HEK293 (cell line): ENCODE measurements at regions not wholly inside any gene's neighbourhood (a gene's known extent, or its start where the extent isn't known, plus 50 kb on each side); places are given as distances from the start of the nearest gene placed in this dataset.

Experiments used
- CTCF ChIA-PET: fragments of 350-600 bp; formaldehyde crosslinking; extraction: SDS; loops from one replicate; lab custom pipeline; 2021; ENCODE audit warnings: antibody characterized with exemption; lab: Yijun Ruan, JAX
- POLR2A ChIA-PET: fragments of 300-600 bp; formaldehyde crosslinking; extraction: SDS; loops from one replicate; lab custom pipeline; 2020; ENCODE audit warnings: antibody characterized with exemption, inconsistent platforms; lab: Yijun Ruan, JAX
- H3K27ac ChIP-seq: fragments of 200-500 bp; sonication (Bioruptor generic); 2 replicates; pipeline ENCODE4 v1.5.1; 2014; ENCODE audit warnings: low read depth, low read length, control low read depth, inconsistent platforms; ENCODE audit errors: extremely low read depth
- H3K36me3 ChIP-seq, 2 experiments: fragments of 200-500 bp in 1 of 2; sonication (Bioruptor generic) in 1 of 2; 1 replicate in 1 of 2; 2 replicates in 1 of 2; pipeline ENCODE4 v1.5.1; 2014 to 2017; ENCODE audit warnings: inconsistent platforms in 2 of 2, low read length in 2 of 2; ENCODE audit not compliant: control insufficient read depth in 2 of 2, insufficient read depth in 1 of 2
- H3K4me1 ChIP-seq: fragments of 200-500 bp; sonication (Bioruptor generic); 2 replicates; pipeline ENCODE4 v1.5.1; 2014; ENCODE audit warnings: mild to moderate bottlenecking, low read length, inconsistent platforms; ENCODE audit not compliant: control insufficient read depth, insufficient read depth
- H3K4me3 ChIP-seq: 2 replicates; pipeline ENCODE4 v1.5.1; 2011; ENCODE audit warnings: low read depth, mild to moderate bottlenecking, control low read depth, low read length, moderate library complexity
- H3K9me3 ChIP-seq: fragments of 200-500 bp; sonication (Bioruptor generic); 2 replicates; pipeline ENCODE4 v1.5.1; 2014; ENCODE audit warnings: low read depth, low read length, inconsistent platforms; ENCODE audit not compliant: control insufficient read depth, insufficient read depth
- BCL11B ChIP-seq: fragments of 450-650 bp; formaldehyde crosslinking; IDR thresholded peaks from 2 replicates; pipeline ENCODE4 v1.5.1; 2016; ENCODE audit warnings: low read depth, missing biosample characterization, missing genetic modification characterization
- EGR2 ChIP-seq: fragments of 450-650 bp; formaldehyde crosslinking; IDR thresholded peaks from 2 replicates; pipeline ENCODE4 v1.5.1; 2016; ENCODE audit warnings: low read depth, missing biosample characterization, missing genetic modification characterization
- FEZF1 ChIP-seq: fragments of 450-650 bp; formaldehyde crosslinking; IDR thresholded peaks from 2 replicates; pipeline ENCODE4 v1.5.1; 2016; ENCODE audit warnings: missing biosample characterization, missing genetic modification characterization
- GLIS1 ChIP-seq: fragments of 450-650 bp; formaldehyde crosslinking; IDR thresholded peaks from 2 replicates; pipeline ENCODE4 v1.5.1; 2016; ENCODE audit warnings: missing biosample characterization, missing genetic modification characterization
- KLF7 ChIP-seq: fragments of 450-650 bp; formaldehyde crosslinking; IDR thresholded peaks from 2 replicates; pipeline ENCODE4 v1.5.1; 2016; ENCODE audit warnings: missing biosample characterization, missing genetic modification characterization, borderline replicate concordance
- KLF8 ChIP-seq: fragments of 450-650 bp; formaldehyde crosslinking; IDR thresholded peaks from 2 replicates; pipeline ENCODE4 v1.5.1; 2016; ENCODE audit warnings: missing biosample characterization, missing genetic modification characterization
- MZF1 ChIP-seq: fragments of 450-650 bp; formaldehyde crosslinking; IDR thresholded peaks from 2 replicates; pipeline ENCODE4 v1.5.1; 2017; ENCODE audit warnings: missing biosample characterization, missing genetic modification characterization, borderline replicate concordance
- OSR2 ChIP-seq: fragments of 450-650 bp; formaldehyde crosslinking; IDR thresholded peaks from 2 replicates; pipeline ENCODE4 v1.5.1; 2016; ENCODE audit warnings: missing biosample characterization, missing genetic modification characterization
- RBAK ChIP-seq: fragments of 450-650 bp; formaldehyde crosslinking; IDR thresholded peaks from 2 replicates; pipeline ENCODE4 v1.5.1; 2016; ENCODE audit warnings: missing biosample characterization, missing genetic modification characterization
- SP7 ChIP-seq: fragments of 450-650 bp; formaldehyde crosslinking; IDR thresholded peaks from 2 replicates; pipeline ENCODE4 v1.5.1; 2016; ENCODE audit warnings: missing biosample characterization, missing genetic modification characterization
- ZFP3 ChIP-seq: fragments of 450-650 bp; formaldehyde crosslinking; IDR thresholded peaks from 2 replicates; pipeline ENCODE4 v1.5.1; 2016; ENCODE audit warnings: low read depth, missing biosample characterization, missing genetic modification characterization
- ZNF155 ChIP-seq: fragments of 450-650 bp; formaldehyde crosslinking; IDR thresholded peaks from 2 replicates; pipeline ENCODE4 v1.5.1; 2016; ENCODE audit warnings: missing biosample characterization, missing genetic modification characterization
- ZNF169 ChIP-seq: fragments of 450-650 bp; formaldehyde crosslinking; IDR thresholded peaks from 2 replicates; pipeline ENCODE4 v1.5.1; 2016; ENCODE audit warnings: missing biosample characterization, missing genetic modification characterization
- ZNF174 ChIP-seq: fragments of 450-650 bp; formaldehyde crosslinking; IDR thresholded peaks from 2 replicates; pipeline ENCODE4 v1.5.0; 2017; ENCODE audit warnings: missing biosample characterization, mild to moderate bottlenecking, missing genetic modification characterization
- ZNF2 ChIP-seq: fragments of 450-650 bp; formaldehyde crosslinking; IDR thresholded peaks from 2 replicates; pipeline ENCODE4 v1.5.1; 2016; ENCODE audit warnings: missing biosample characterization, missing genetic modification characterization
- ZNF394 ChIP-seq: fragments of 450-650 bp; formaldehyde crosslinking; IDR thresholded peaks from 2 replicates; pipeline ENCODE4 v1.5.1; 2016; ENCODE audit warnings: missing biosample characterization, missing genetic modification characterization, mild to moderate bottlenecking, moderate library complexity, borderline replicate concordance
- ZNF48 ChIP-seq: fragments of 450-650 bp; formaldehyde crosslinking; IDR thresholded peaks from 2 replicates; pipeline ENCODE4 v1.5.1; 2016; ENCODE audit warnings: missing biosample characterization, missing genetic modification characterization
- ZNF76 ChIP-seq: fragments of 450-650 bp; formaldehyde crosslinking; IDR thresholded peaks from 2 replicates; pipeline ENCODE4; 2016; ENCODE audit warnings: low read depth, missing biosample characterization, missing genetic modification characterization, borderline replicate concordance
- ZNF768 ChIP-seq: fragments of 450-650 bp; formaldehyde crosslinking; IDR thresholded peaks from 2 replicates; pipeline ENCODE4 v1.5.1; 2018; ENCODE audit warnings: missing biosample characterization, mild to moderate bottlenecking, missing genetic modification characterization
- ZNF837 ChIP-seq: fragments of 450-650 bp; formaldehyde crosslinking; IDR thresholded peaks from 2 replicates; pipeline ENCODE4 v1.5.1; 2016; ENCODE audit warnings: missing biosample characterization, missing genetic modification characterization
- TF ChIP-seq, protein P1 (sequence below): fragments of 450-650 bp; formaldehyde crosslinking; IDR thresholded peaks from 2 replicates; pipeline ENCODE4 v1.5.1; 2017; ENCODE audit warnings: missing biosample characterization, missing genetic modification characterization
- TF ChIP-seq, protein P2 (sequence below): fragments of 450-650 bp; formaldehyde crosslinking; IDR thresholded peaks from 2 replicates; pipeline ENCODE4 v1.5.1; 2016; ENCODE audit warnings: missing biosample characterization, missing genetic modification characterization
- TF ChIP-seq, protein P3 (sequence below): fragments of 450-650 bp; formaldehyde crosslinking; IDR thresholded peaks from 2 replicates; pipeline ENCODE4 v1.5.1; 2016; ENCODE audit warnings: missing biosample characterization, missing genetic modification characterization
- TF ChIP-seq, protein P4 (sequence below): fragments of 450-650 bp; formaldehyde crosslinking; IDR thresholded peaks from 2 replicates; pipeline ENCODE4 v1.5.1; 2016; ENCODE audit warnings: missing biosample characterization, missing genetic modification characterization
- TF ChIP-seq, protein P5 (sequence below): fragments of 450-650 bp; formaldehyde crosslinking; IDR thresholded peaks from 2 replicates; pipeline ENCODE4 v1.5.1; 2017; ENCODE audit warnings: missing biosample characterization, missing genetic modification characterization

DNA sequence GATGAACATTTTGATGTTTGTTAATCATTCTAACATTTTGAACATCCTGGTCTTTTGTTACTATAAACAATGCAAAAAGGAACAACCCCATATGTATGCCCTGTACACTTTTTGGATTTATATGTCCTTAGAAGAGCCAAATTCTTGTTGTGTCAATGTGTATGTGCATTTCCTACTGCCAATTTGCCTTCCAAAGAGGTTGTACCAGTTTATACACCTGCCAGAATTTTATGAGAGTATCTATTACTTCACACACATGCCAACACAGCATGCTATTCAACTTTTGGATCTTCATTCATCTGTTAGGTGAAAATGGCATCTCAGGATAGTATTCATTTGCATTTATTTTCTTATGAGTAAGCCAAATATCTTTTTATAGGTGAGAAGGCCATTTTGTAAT is 162.0 kb upstream of the SEMA6A start (continued):
- TF ChIP-seq, protein P1, sequence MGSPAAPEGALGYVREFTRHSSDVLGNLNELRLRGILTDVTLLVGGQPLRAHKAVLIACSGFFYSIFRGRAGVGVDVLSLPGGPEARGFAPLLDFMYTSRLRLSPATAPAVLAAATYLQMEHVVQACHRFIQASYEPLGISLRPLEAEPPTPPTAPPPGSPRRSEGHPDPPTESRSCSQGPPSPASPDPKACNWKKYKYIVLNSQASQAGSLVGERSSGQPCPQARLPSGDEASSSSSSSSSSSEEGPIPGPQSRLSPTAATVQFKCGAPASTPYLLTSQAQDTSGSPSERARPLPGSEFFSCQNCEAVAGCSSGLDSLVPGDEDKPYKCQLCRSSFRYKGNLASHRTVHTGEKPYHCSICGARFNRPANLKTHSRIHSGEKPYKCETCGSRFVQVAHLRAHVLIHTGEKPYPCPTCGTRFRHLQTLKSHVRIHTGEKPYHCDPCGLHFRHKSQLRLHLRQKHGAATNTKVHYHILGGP (tag by site-specific recombination) = no peak
- TF ChIP-seq ZNF155 (tag by site-specific recombination) = no peak
- TF ChIP-seq, protein P2, sequence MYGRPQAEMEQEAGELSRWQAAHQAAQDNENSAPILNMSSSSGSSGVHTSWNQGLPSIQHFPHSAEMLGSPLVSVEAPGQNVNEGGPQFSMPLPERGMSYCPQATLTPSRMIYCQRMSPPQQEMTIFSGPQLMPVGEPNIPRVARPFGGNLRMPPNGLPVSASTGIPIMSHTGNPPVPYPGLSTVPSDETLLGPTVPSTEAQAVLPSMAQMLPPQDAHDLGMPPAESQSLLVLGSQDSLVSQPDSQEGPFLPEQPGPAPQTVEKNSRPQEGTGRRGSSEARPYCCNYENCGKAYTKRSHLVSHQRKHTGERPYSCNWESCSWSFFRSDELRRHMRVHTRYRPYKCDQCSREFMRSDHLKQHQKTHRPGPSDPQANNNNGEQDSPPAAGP (tag by site-specific recombination) = no peak
- no peak for TF ChIP-seq ZNF76 (tag by site-specific recombination)
- TF ChIP-seq, protein P3, sequence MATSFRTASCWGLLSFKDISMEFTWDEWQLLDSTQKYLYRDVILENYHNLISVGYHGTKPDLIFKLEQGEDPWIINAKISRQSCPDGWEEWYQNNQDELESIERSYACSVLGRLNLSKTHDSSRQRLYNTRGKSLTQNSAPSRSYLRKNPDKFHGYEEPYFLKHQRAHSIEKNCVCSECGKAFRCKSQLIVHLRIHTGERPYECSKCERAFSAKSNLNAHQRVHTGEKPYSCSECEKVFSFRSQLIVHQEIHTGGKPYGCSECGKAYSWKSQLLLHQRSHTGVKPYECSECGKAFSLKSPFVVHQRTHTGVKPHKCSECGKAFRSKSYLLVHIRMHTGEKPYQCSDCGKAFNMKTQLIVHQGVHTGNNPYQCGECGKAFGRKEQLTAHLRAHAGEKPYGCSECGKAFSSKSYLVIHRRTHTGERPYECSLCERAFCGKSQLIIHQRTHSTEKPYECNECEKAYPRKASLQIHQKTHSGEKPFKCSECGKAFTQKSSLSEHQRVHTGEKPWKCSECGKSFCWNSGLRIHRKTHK = no peak
- no peak for TF ChIP-seq ZNF2 (tag by site-specific recombination)
- TF ChIP-seq ZNF169 (tag by site-specific recombination) = no peak
- TF ChIP-seq KLF8 (tag by site-specific recombination) = no peak
- no peak for TF ChIP-seq FEZF1 (tag by site-specific recombination)
- TF ChIP-seq KLF7 (tag by site-specific recombination) = no peak
- no peak for TF ChIP-seq ZNF174 (tag by site-specific recombination)
- no peak for TF ChIP-seq MZF1
- TF ChIP-seq EGR2 = no peak
- TF ChIP-seq SP7 (tag by site-specific recombination) = no peak
- TF ChIP-seq, all 188 proteins: peak for 0

DNA sequence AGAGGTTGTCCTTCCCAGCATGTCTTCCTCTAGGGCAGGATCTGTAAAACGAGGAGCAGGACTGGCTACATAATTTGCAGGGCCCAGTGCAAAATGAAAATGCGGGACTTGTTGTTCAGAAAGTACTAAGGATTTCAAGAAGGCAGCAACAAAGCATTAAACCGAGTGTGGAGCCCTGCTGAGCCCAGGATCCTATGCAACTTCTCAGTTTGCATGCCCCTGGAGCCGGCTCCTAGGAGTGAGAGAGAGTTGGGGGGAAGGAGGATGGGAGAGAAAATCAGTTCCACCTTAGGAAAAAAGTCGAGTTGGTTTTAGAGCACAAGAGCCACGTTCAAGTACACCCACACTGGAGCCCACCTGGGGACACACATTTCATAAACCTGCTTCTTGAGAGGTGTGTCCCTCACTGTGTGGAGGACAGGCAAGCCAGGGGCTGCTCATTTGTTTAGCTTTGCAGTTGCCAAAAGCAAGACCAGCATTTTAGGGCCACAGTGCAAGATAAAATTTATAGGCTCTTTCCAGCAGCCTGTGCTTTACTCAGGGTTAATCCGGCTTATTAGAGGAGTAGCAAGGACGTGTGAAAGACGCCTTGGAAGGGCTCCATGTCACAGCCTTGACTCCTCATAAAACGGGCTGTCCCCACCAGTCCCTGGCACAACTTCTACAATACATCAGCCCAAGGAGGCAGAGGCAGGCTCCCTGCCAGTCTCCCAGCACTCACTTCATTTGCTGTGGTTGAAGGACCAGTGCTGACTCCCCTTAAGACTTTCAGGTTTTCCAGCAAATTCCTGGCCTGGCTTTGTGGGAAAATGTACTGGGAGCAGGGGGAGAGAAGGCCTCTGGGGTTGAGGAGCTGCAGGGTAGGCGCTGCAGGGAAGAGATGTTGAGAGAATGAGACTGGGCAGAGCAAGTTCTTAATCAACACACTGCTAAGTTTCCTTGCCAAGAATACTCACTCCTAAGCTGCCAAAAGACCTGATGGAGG is 159.7 kb upstream of the SEMA6A start:
- CTCF ChIA-PET = no interaction called here
- POLR2A ChIA-PET = no interaction called here
- no peak for TF ChIP-seq RBAK (tag by site-specific recombination)
- 0 out of 2 replicates have a peak, but pooled peaks have one; percentile 11 for TF ChIP-seq GLIS1 (tag by site-specific recombination)
- TF ChIP-seq ZNF837 = no peak
- 0 out of 2 replicates have a peak, but pooled peaks have one; percentile 26 for TF ChIP-seq OSR2
- peak; percentile 85 for TF ChIP-seq FEZF1 (tag by site-specific recombination)
- TF ChIP-seq ZFP3 (tag by site-specific recombination) = no peak
- TF ChIP-seq, protein P4, sequence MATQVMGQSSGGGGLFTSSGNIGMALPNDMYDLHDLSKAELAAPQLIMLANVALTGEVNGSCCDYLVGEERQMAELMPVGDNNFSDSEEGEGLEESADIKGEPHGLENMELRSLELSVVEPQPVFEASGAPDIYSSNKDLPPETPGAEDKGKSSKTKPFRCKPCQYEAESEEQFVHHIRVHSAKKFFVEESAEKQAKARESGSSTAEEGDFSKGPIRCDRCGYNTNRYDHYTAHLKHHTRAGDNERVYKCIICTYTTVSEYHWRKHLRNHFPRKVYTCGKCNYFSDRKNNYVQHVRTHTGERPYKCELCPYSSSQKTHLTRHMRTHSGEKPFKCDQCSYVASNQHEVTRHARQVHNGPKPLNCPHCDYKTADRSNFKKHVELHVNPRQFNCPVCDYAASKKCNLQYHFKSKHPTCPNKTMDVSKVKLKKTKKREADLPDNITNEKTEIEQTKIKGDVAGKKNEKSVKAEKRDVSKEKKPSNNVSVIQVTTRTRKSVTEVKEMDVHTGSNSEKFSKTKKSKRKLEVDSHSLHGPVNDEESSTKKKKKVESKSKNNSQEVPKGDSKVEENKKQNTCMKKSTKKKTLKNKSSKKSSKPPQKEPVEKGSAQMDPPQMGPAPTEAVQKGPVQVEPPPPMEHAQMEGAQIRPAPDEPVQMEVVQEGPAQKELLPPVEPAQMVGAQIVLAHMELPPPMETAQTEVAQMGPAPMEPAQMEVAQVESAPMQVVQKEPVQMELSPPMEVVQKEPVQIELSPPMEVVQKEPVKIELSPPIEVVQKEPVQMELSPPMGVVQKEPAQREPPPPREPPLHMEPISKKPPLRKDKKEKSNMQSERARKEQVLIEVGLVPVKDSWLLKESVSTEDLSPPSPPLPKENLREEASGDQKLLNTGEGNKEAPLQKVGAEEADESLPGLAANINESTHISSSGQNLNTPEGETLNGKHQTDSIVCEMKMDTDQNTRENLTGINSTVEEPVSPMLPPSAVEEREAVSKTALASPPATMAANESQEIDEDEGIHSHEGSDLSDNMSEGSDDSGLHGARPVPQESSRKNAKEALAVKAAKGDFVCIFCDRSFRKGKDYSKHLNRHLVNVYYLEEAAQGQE (tag by site-specific recombination) = no peak
- no peak for TF ChIP-seq ZNF48 (tag by site-specific recombination)
- no peak for TF ChIP-seq ZNF768
- TF ChIP-seq, protein P5, sequence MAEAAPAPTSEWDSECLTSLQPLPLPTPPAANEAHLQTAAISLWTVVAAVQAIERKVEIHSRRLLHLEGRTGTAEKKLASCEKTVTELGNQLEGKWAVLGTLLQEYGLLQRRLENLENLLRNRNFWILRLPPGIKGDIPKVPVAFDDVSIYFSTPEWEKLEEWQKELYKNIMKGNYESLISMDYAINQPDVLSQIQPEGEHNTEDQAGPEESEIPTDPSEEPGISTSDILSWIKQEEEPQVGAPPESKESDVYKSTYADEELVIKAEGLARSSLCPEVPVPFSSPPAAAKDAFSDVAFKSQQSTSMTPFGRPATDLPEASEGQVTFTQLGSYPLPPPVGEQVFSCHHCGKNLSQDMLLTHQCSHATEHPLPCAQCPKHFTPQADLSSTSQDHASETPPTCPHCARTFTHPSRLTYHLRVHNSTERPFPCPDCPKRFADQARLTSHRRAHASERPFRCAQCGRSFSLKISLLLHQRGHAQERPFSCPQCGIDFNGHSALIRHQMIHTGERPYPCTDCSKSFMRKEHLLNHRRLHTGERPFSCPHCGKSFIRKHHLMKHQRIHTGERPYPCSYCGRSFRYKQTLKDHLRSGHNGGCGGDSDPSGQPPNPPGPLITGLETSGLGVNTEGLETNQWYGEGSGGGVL (tag by site-specific recombination) = no peak
- no peak for TF ChIP-seq BCL11B (tag by site-specific recombination)
- TF ChIP-seq ZNF394 (tag by site-specific recombination) = peak; percentile 12; the same call in 1 of the 2 replicates

More for the DNA sequence above, 159.7 kb upstream of the SEMA6A start:
- Histone ChIP-seq H3K27ac (no peak overlapping the region; the same call in 1 of the 2 replicates), H3K4me3 (no peak overlapping the region), H3K4me1 (peaks cover 4% of the 10 kb centered on the region; the same call in 1 of the 2 replicates), H3K36me3 (no peaks in the 10 kb centered on the region), H3K9me3 (no peaks in the 10 kb centered on the region)
